HG03095 (cell line): ENCODE measurements at regions not wholly inside any gene's neighbourhood (a gene's known extent, or its start where the extent isn't known, plus 50 kb on each side); places are given as distances from the start of the nearest gene placed in this dataset.
"Not testable (repeated sequence)": the region's sequence is repeated elsewhere in the genome, so short reads cannot be mapped to it uniquely, and the experiment has no call there.

Experiments used
- ATAC-seq: cut with Tn5 transposase; IDR thresholded peaks from one replicate; pipeline ENCODE4 v1.9.1; 2021; ENCODE audit warnings: moderate library complexity; ENCODE audit not compliant: unreplicated experiment

GRCh38 chr3:134106580-134106979 lies 76.9 kb upstream of the SLCO2A1 start:
- peak; percentile 57 for ATAC-seq

GRCh38 chr3:134105876-134106556 lies 76.3 kb upstream of the SLCO2A1 start:
- ATAC-seq = no peak

- ATAC-seq = no peak
Observed at GRCh38 chr3:134104031-134104430, 74.3 kb upstream of the SLCO2A1 start.

GRCh38 chr3:134103470-134103869 lies 73.7 kb upstream of the SLCO2A1 start:
- ATAC-seq = no peak

- ATAC-seq = no peak
Observed at GRCh38 chr3:134102976-134103375, 73.3 kb upstream of the SLCO2A1 start.

GRCh38 chr3:134096214-134096613 lies 66.5 kb upstream of the SLCO2A1 start:
- ATAC-seq = not testable (repeated sequence)

GRCh38 chr3:134095005-134095404 lies 65.3 kb upstream of the SLCO2A1 start:
- no peak for ATAC-seq

- no peak for ATAC-seq
Observed at GRCh38 chr3:134094491-134094890, 64.8 kb upstream of the SLCO2A1 start.

- no peak for ATAC-seq
Observed at GRCh38 chr3:134093956-134094355, 64.2 kb upstream of the SLCO2A1 start.

GRCh38 chr3:134092208-134092701 lies 62.5 kb upstream of the SLCO2A1 start:
- ATAC-seq = no peak

- ATAC-seq = no peak
Observed at GRCh38 chr3:134090031-134090430, 60.3 kb upstream of the SLCO2A1 start.

- no peak for ATAC-seq
Observed at GRCh38 chr3:134087060-134087974, 57.6 kb upstream of the SLCO2A1 start.

- no peak for ATAC-seq
Observed at GRCh38 chr3:134086616-134087015, 56.9 kb upstream of the SLCO2A1 start.

- no peak for ATAC-seq
Observed at GRCh38 chr3:134085034-134085775, 55.5 kb upstream of the SLCO2A1 start.

GRCh38 chr3:134084242-134084950 lies 54.7 kb upstream of the SLCO2A1 start:
- no peak for ATAC-seq

- no peak for ATAC-seq
Observed at GRCh38 chr3:134083626-134084241, 54.0 kb upstream of the SLCO2A1 start.

- no peak for ATAC-seq
Observed at GRCh38 chr3:134083008-134083407, 53.3 kb upstream of the SLCO2A1 start.

GRCh38 chr3:134082582-134082981 lies 52.9 kb upstream of the SLCO2A1 start:
- ATAC-seq = no peak

- no peak for ATAC-seq
Observed at GRCh38 chr3:134081211-134081610, 51.5 kb upstream of the SLCO2A1 start.

GRCh38 chr3:134080761-134081160 lies 51.0 kb upstream of the SLCO2A1 start:
- no peak for ATAC-seq
